Suprapubic skin (tissue), 4 donors: ENCODE measurements at regions not wholly inside any gene's neighbourhood (a gene's known extent, or its start where the extent isn't known, plus 50 kb on each side); places are given as distances from the start of the nearest gene placed in this dataset.
"Not testable (repeated sequence)": the region's sequence is repeated elsewhere in the genome, so short reads cannot be mapped to it uniquely, and the experiment has no call there.

ENCODE experiments used
- DNase-seq, 2 donors: peaks; one replicate each; pipeline ENCODE4 v3.0.0-alpha.2; 2019; ENCODE audit warnings: low spot score in 2 of 2
- H3K27ac ChIP-seq: fragments of 200-600 bp; sonication (generic); one replicate; pipeline ENCODE4 v1.5.1; 2019
- H3K27me3 ChIP-seq: fragments of 200-600 bp; sonication (generic); one replicate; pipeline ENCODE4 v1.5.1; 2019
- H3K36me3 ChIP-seq: fragments of 200-600 bp; sonication (generic); one replicate; pipeline ENCODE4 v1.5.1; 2019
- H3K4me1 ChIP-seq: fragments of 200-600 bp; sonication (generic); one replicate; pipeline ENCODE4 v1.5.1; 2019
- H3K4me3 ChIP-seq: fragments of 200-600 bp; sonication (generic); one replicate; pipeline ENCODE4 v1.5.1; 2019; ENCODE audit warnings: mild to moderate bottlenecking
- H3K9me3 ChIP-seq: fragments of 200-600 bp; sonication (generic); one replicate; pipeline ENCODE4 v1.5.1; 2019
- EP300 ChIP-seq: sonication (generic); formaldehyde crosslinking; IDR thresholded peaks from one replicate; pipeline ENCODE4 v1.6.1; 2017; ENCODE audit warnings: antibody characterized with exemption
- POLR2A ChIP-seq, 2 donors: fragments of 450-650 bp; IDR thresholded peaks; one replicate each; pipeline ENCODE4 v1.6.1; 2017; ENCODE audit warnings: antibody characterized with exemption in 2 of 2, mild to moderate bottlenecking in 2 of 2, moderate library complexity in 2 of 2
- POLR2AphosphoS5 ChIP-seq, 3 donors: sonication (generic); formaldehyde crosslinking; IDR thresholded peaks; one replicate each; pipeline ENCODE4 v1.6.1; 2017; ENCODE audit warnings: antibody characterized with exemption in 3 of 3
- WGBS: methylation state at CpG from one replicate; pipeline ENCODE4 v1.1.5; 2018; 5-methylcytosine and 5-hydroxymethylcytosine counted together
- TF ChIP-seq, protein P1 (sequence below), 2 donors: fragments of 200-600 bp in 1 of 2; fragments of 450-650 bp in 1 of 2; sonication (generic) in 1 of 2; IDR thresholded peaks; one replicate each; pipeline ENCODE4 v1.5.1; 2016 to 2019; ENCODE audit warnings: antibody characterized with exemption in 2 of 2, mild to moderate bottlenecking in 1 of 2, moderate library complexity in 1 of 2

DNA sequence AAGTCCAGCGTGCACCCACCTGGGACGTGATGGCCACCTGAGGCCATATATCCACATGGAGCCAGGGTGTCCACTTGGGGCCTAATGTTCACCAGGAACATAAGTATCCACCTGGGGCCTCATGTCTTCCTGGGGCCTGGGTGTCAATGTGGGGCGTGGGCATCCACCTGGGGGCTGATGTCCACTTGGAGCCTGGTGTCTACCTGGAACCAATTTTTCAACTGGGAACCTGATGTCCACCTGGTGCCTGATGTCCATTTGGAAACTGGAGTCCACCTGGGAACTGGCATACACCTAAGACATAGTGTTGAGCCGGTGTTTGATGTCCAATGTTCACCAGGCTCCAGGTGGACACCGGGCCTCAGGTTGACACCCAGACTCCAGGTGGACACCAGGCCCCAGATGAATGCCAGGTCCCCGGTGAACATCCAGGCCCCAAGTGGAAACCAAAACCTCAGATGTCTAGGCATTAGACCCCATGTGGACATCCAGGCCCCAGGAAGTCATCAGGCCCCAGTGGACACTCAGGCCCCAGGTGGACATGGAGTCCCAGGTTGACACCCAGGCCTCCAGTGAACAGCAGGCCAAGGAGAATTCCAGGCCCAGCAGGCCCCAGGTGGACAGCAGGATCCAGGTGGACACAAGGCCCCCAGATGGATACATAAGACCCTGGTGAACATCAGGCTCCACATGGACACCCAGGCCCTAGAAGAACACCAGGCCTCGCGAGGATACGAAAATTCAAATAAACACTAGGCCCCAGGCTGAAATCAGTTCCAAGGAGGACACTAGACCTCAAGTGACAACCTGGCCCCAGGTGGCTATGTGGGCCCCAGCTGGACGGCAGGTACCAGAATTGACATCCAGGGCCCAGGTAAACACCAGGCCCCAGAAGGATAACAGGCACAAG lies 56.0 kb upstream of the SEPTIN5 start:
- H3K9me3 ChIP-seq = no peaks in the 10 kb centered on the region
- H3K4me3 ChIP-seq = no peak overlapping the region
- 98% methylated on average over 8 of the region's 10 CpGs for WGBS
- H3K27ac ChIP-seq = no peak overlapping the region
- DNase-seq = peak in 1 of 2 donors; percentile 64
- no peaks in the 10 kb centered on the region for H3K27me3 ChIP-seq
- TF ChIP-seq, protein P1, sequence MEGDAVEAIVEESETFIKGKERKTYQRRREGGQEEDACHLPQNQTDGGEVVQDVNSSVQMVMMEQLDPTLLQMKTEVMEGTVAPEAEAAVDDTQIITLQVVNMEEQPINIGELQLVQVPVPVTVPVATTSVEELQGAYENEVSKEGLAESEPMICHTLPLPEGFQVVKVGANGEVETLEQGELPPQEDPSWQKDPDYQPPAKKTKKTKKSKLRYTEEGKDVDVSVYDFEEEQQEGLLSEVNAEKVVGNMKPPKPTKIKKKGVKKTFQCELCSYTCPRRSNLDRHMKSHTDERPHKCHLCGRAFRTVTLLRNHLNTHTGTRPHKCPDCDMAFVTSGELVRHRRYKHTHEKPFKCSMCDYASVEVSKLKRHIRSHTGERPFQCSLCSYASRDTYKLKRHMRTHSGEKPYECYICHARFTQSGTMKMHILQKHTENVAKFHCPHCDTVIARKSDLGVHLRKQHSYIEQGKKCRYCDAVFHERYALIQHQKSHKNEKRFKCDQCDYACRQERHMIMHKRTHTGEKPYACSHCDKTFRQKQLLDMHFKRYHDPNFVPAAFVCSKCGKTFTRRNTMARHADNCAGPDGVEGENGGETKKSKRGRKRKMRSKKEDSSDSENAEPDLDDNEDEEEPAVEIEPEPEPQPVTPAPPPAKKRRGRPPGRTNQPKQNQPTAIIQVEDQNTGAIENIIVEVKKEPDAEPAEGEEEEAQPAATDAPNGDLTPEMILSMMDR (IDR thresholded peaks at IDR 0.05) = no peak
- no peak for TF ChIP-seq EP300
- TF ChIP-seq POLR2AphosphoS5 (IDR thresholded peaks at IDR 0.05) = no peak
- no peak for TF ChIP-seq POLR2A (IDR thresholded peaks at IDR 0.05)
- no peaks in the 10 kb centered on the region for H3K36me3 ChIP-seq
- H3K4me1 ChIP-seq = peaks cover 2% of the 10 kb centered on the region

DNA sequence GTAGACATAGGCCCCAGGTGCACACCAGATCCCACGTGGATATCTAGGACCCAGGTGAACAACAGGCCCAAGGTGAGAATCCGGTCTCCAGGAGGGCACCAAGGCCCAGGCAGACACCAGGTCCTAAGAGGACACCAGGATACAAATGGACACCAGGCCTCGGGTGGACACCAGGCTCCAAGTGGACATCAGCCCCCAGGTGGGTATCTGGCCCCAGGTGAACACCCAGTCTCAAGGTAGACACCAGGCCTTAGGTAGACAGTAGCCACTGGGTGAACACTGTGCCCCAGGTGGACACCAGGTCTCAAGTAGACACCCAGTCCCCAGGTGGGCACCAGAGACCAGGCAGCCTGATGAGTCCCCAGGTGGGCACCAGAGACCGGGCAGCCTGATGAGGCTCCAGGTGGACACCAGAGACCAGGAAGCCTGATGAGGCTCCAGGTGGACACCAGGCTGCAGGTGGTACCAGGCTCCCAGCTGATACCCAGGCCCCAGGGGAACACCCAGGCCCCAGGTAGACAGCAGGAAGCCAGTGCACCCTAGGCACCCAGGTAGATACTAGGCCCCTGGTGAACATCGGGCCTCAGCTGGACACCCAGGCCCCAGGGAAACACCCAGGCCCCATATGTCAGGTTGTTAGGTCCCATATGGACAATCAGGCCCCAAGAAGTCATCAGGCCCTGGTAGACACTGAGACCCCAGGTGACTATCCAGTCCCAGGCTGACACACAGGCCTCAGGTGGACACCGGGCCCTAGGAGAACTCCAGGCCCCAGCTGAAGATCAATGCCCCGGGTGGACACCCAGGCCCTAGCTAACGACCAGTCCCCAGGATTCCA lies 55.1 kb upstream of the SEPTIN5 start:
- H3K27me3 ChIP-seq = no peaks in the 10 kb centered on the region
- no peaks in the 10 kb centered on the region for H3K36me3 ChIP-seq
- no peaks in the 10 kb centered on the region for H3K9me3 ChIP-seq
- 78% methylated on average over 2 of the region's 8 CpGs for WGBS
- no peak overlapping the region for H3K27ac ChIP-seq
- peak in 1 of 2 donors; percentile 64 for DNase-seq
- peaks cover 8% of the 10 kb centered on the region for H3K4me1 ChIP-seq
- no peak overlapping the region for H3K4me3 ChIP-seq
- TF ChIP-seq, protein P1 (IDR thresholded peaks at IDR 0.05) = no peak
- TF ChIP-seq POLR2AphosphoS5 (IDR thresholded peaks at IDR 0.05) (no peak), EP300 (no peak), POLR2A (IDR thresholded peaks at IDR 0.05) (no peak)

DNA sequence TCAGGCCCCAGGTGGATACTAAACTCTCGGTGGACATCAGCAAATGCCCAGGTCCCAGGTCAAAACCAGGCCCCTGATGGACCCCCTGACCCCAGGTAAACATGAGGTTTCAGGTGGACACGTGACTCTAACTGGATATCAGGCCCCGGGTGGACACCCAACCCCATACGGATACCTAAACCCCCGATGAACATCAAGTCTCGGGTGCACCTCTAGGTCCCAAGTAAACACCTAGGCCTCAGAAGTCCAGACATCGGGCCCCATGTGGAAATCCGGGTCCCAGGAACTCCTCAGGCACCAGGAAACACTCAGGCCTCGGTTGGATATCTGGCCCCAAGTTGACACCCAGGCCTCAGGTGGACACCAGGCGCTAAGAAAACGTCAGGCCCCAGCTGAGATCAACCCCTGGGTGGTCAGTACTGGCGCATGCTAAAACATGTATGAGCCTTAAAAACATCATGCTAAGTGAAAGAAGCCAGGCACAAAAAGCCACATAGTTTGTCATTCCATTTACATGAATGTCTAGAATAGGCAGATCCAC lies 54.4 kb upstream of the SEPTIN5 start:
- TF ChIP-seq, protein P1 (IDR thresholded peaks at IDR 0.05) = no peak
- no peak for TF ChIP-seq POLR2AphosphoS5 (IDR thresholded peaks at IDR 0.05)
- TF ChIP-seq POLR2A (IDR thresholded peaks at IDR 0.05) = no peak
- TF ChIP-seq EP300 = no peak
- Histone ChIP-seq H3K27me3 (no peaks in the 10 kb centered on the region), H3K4me1 (peaks cover 8% of the 10 kb centered on the region), H3K27ac (no peak overlapping the region), H3K9me3 (no peaks in the 10 kb centered on the region), H3K36me3 (no peaks in the 10 kb centered on the region), H3K4me3 (no peak overlapping the region)
- DNase-seq = peak in 1 of 2 donors; percentile 57
- 91% methylated on average over 4 of the region's 12 CpGs for WGBS

DNA sequence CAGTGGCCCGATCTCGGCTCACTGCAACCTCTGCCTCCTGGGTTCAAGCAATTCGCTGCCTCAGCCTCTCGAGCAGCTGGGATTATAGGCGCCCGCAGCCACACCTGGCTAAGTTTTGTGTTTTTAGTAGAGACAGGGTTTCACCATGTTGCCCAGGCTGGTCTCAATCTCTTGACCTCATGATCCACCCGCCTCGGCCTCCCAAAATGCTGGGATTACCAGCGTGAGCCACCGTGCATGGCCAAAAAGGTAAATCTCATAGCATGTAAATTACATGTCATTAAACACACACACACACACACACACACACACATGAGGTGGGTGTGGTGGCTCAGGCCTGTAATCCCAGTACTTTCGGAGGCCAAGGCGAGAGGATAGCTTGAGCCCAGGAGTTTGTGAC lies 53.7 kb upstream of the SEPTIN5 start:
- WGBS = over 99% methylated on average over 9 of the region's 12 CpGs
- peak in 1 of 2 donors; percentile 37 for DNase-seq
- not testable (repeated sequence) for H3K27ac ChIP-seq, H3K27me3 ChIP-seq, H3K4me1 ChIP-seq, H3K4me3 ChIP-seq, H3K9me3 ChIP-seq, H3K36me3 ChIP-seq

DNA sequence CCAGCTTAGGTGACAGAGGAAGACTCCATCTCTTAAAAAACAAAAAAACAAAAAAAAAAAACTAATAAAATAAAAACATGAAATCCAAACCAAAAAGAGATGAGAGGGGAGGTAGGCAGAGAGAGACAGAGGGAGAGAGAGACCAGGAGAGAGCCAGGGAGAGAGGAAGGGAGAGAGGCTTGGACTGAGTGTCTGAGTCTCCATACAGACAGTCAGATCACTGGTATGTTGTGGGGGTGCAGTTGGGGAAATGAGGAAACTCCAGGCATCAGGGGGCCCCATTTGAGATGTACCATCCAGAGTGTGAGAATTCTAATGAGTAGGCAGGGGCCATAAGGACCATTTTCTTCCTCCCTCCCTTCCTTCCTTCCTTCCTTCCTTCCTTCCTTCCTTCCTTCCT lies 53.1 kb upstream of the SEPTIN5 start:
- DNase-seq = no peak
- Histone ChIP-seq H3K36me3 (no peaks in the 10 kb centered on the region), H3K9me3 (no peaks in the 10 kb centered on the region), H3K4me1 (peaks cover 8% of the 10 kb centered on the region), H3K27ac (no peak overlapping the region), H3K27me3 (no peaks in the 10 kb centered on the region), H3K4me3 (no peak overlapping the region)
- no peak for TF ChIP-seq EP300

DNA sequence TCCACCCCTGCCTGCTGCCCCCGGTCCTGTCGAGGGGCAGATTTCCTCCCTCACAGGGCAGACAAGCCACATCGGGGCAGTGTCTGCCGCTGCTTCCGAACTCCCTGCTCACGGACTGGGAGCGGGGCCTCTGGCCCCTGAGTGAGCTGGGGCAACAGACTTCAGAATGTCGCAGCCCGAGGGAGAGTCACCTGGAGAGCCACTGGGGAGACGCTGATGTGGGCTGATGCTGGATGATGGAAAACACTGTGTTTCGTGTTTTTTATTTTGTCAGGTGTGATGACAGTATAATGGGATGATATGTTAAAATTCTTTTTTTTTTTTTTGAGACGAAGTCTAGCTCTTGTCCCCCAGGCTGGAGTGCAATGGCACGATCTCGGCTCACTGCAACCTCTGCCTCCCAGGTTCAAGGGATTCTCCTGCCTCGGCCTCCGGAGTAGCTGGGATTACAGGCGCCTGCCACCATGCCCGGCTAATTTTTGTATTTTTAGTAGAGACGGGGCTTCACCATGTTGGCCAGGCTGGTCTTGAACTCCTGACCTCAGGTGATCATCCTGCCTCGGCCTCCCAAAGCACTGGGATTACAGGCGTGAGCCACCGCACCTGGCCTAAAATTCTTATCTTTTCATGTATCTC lies 52.1 kb upstream of the SEPTIN5 start:
- 73% methylated on average over 22 of the region's 22 CpGs for WGBS
- not testable (repeated sequence) for H3K27ac ChIP-seq, H3K4me1 ChIP-seq, H3K27me3 ChIP-seq, H3K4me3 ChIP-seq, H3K9me3 ChIP-seq, H3K36me3 ChIP-seq
- peak in 1 of 2 donors; percentile 43 for DNase-seq
